Bronchial epithelial cell (primary cell): ENCODE measurements at regions not wholly inside any gene's neighbourhood (a gene's known extent, or its start where the extent isn't known, plus 50 kb on each side); places are given as distances from the start of the nearest gene placed in this dataset.

ENCODE experiments used
- DNase-seq: peaks from one replicate; pipeline ENCODE4 v3.0.0-alpha.2; 2010; ENCODE audit warnings: low read depth
- FAIRE-seq: peaks from 2 replicates; lab custom pipeline; 2011; peaks lifted over from hg19 to GRCh38; lab: Jason Lieb, UNC
- H3K27me3 ChIP-seq: 2 replicates; pipeline ENCODE4 v1.5.1; 2011; ENCODE audit warnings: low read length; ENCODE audit not compliant: control insufficient read depth, insufficient read depth
- H3K36me3 ChIP-seq: 2 replicates; pipeline ENCODE4 v1.5.1; 2011; ENCODE audit warnings: low read length; ENCODE audit not compliant: control insufficient read depth, insufficient read depth
- H3K4me3 ChIP-seq: 2 replicates; pipeline ENCODE4 v1.5.1; 2011; ENCODE audit warnings: mild to moderate bottlenecking, low read depth, low read length, control low read depth
- CTCF ChIP-seq: IDR thresholded peaks from 2 replicates; pipeline ENCODE4 v1.5.1; 2011; ENCODE audit warnings: mild to moderate bottlenecking, moderate library complexity, low read length, control low read depth, inconsistent platforms; ENCODE audit not compliant: insufficient read depth, severe bottlenecking

DNA sequence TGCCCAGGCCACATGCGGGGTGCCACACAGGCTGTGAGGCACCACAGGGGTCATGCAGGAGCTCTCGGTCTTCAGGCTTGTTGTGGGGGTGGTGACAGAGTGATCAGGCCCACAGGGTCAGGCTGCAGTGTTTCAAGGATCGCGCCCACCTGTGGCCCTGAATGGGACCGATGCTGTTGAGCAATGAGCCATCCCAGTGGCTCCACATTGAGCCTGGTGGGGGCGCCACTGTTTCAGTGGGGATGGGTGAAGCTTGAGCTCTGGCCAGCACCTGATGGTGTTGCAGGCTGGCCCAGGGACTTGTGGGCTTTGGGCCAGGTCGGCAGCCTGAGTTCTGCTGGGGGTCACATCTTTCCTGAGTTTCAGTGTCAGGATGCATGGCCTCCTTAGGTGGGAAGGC is 230.1 kb downstream of the UBE3A start:
- Histone ChIP-seq H3K27me3 (no peaks in the 10 kb centered on the region), H3K36me3 (no peaks in the 10 kb centered on the region), H3K4me3 (no peak overlapping the region)
- DNase-seq (no peak), FAIRE-seq (no peak)
- no peak for TF ChIP-seq CTCF

GRCh38 chr15:25220834-25221233 is 218.0 kb downstream of the UBE3A start:
- no peaks in the 10 kb centered on the region for H3K36me3 ChIP-seq
- DNase-seq (no peak), FAIRE-seq (no peak)
- TF ChIP-seq CTCF = no peak
- H3K4me3 ChIP-seq = no peak overlapping the region
- H3K27me3 ChIP-seq = no peaks in the 10 kb centered on the region

GRCh38 chr15:25224396-25224795 is 214.4 kb downstream of the UBE3A start:
- DNase-seq (no peak), FAIRE-seq (no peak)
- no peaks in the 10 kb centered on the region for H3K36me3 ChIP-seq
- no peak overlapping the region for H3K4me3 ChIP-seq
- H3K27me3 ChIP-seq = no peaks in the 10 kb centered on the region
- TF ChIP-seq CTCF = no peak

GRCh38 chr15:25226360-25226759 is 212.5 kb downstream of the UBE3A start:
- Histone ChIP-seq H3K4me3 (no peak overlapping the region), H3K27me3 (no peaks in the 10 kb centered on the region), H3K36me3 (no peaks in the 10 kb centered on the region)
- FAIRE-seq (no peak), DNase-seq (no peak)
- no peak for TF ChIP-seq CTCF

DNA sequence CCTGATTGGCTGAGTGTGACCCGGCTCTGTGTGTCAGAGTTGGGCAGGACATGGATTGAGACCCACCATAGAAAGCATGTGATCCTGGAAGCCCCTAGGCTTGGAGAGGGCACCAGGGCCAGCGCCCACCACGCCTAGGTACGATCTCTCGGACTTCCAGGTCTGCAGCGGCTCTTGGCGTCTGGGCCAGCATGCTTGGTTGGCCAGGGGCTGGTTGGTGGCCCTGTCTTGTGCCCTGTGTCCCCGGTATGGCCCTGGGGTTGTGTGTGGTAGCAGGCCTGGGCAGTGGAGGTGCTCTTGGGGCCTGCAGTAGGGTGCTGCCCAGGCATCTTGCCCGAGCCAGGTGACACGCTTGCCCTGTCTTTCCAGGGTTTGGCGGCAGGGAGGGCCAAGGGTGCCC is 210.6 kb downstream of the UBE3A start:
- Histone ChIP-seq H3K4me3 (no peak overlapping the region), H3K36me3 (no peaks in the 10 kb centered on the region)
- FAIRE-seq = no peak

More for the DNA sequence above, 210.6 kb downstream of the UBE3A start:
- no peaks in the 10 kb centered on the region for H3K27me3 ChIP-seq
- no peak for TF ChIP-seq CTCF
- no peak for DNase-seq
